OCI-LY3 (cell line): ENCODE measurements at regions not wholly inside any gene's neighbourhood (a gene's known extent, or its start where the extent isn't known, plus 50 kb on each side); places are given as distances from the start of the nearest gene placed in this dataset.

Source experiments
- EZH2phosphoT487 ChIP-seq: fragments of 200-600 bp; shearing (Covaris generic); IDR thresholded peaks from 2 replicates; pipeline ENCODE4 v1.6.1; 2018; ENCODE audit warnings: antibody characterized with exemption, mixed run types, low read depth
- TF ChIP-seq, protein P1 (sequence below): fragments of 200-600, 300-600 bp; sonication (generic); IDR thresholded peaks from 2 replicates; pipeline ENCODE4 v1.5.1; 2014; ENCODE audit warnings: antibody characterized with exemption, low read length, low read depth

DNA sequence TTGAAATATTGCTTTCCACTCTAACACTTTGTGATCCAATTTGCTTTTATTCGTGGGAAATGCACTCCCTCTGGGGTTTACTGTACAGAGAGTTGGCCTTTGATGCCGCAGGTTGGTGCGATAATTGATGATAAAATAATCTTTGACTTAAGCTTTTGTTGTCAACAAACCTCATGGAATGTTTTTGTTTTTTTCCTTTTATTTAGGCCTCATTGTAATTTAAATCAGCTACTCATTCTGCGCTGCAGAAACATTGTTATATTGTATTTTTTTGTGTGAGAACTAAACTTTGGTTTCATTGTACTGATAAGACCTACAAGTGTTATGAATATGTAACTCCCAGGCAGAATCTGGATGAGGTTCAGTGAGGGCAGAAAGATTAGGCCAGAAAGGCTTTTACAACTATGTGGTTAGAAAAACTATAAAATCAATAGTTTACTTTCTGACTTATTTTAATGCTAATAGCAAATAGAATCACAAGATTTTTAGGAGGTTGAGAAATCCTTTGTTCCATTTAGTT, 76.8 kb upstream of the POM121L12 start:
- TF ChIP-seq, protein P1, sequence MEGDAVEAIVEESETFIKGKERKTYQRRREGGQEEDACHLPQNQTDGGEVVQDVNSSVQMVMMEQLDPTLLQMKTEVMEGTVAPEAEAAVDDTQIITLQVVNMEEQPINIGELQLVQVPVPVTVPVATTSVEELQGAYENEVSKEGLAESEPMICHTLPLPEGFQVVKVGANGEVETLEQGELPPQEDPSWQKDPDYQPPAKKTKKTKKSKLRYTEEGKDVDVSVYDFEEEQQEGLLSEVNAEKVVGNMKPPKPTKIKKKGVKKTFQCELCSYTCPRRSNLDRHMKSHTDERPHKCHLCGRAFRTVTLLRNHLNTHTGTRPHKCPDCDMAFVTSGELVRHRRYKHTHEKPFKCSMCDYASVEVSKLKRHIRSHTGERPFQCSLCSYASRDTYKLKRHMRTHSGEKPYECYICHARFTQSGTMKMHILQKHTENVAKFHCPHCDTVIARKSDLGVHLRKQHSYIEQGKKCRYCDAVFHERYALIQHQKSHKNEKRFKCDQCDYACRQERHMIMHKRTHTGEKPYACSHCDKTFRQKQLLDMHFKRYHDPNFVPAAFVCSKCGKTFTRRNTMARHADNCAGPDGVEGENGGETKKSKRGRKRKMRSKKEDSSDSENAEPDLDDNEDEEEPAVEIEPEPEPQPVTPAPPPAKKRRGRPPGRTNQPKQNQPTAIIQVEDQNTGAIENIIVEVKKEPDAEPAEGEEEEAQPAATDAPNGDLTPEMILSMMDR = no peak
- no peak for TF ChIP-seq EZH2phosphoT487
